Astrocyte (in vitro differentiated cells and primary cell): ENCODE measurements at regions not wholly inside any gene's neighbourhood (a gene's known extent, or its start where the extent isn't known, plus 50 kb on each side); places are given as distances from the start of the nearest gene placed in this dataset.
A peak's percentile ranks its signal among the peaks of the same experiment; 100 is the strongest.

ENCODE experiments used
- DNase-seq: peaks from one replicate; pipeline ENCODE4 v3.0.0-alpha.2; 2010; ENCODE audit warnings: low read depth
- FAIRE-seq: peaks from 2 replicates; lab custom pipeline; 2011; peaks lifted over from hg19 to GRCh38; lab: Jason Lieb, UNC
- H2AFZ ChIP-seq: 2 replicates; pipeline ENCODE4 v1.6.0; 2012; ENCODE audit warnings: low read depth, low read length, inconsistent platforms
- H3K27ac ChIP-seq: 2 replicates; pipeline ENCODE4 v1.5.1; 2011; ENCODE audit warnings: low read depth, low read length, inconsistent platforms
- H3K27me3 ChIP-seq: 2 replicates; pipeline ENCODE4 v1.6.0; 2011; ENCODE audit warnings: low read length, inconsistent platforms; ENCODE audit not compliant: insufficient read depth
- H3K36me3 ChIP-seq: 2 replicates; pipeline ENCODE4 v1.5.1; 2011; ENCODE audit warnings: low read length, inconsistent platforms; ENCODE audit not compliant: insufficient read depth
- H3K4me1 ChIP-seq: 2 replicates; pipeline ENCODE4 v1.5.1; 2011; ENCODE audit warnings: low read length, inconsistent platforms; ENCODE audit not compliant: insufficient read depth
- H3K4me2 ChIP-seq: 2 replicates; pipeline ENCODE4 v1.6.0; 2012; ENCODE audit warnings: low read length, inconsistent platforms
- H3K4me3 ChIP-seq: 2 replicates; pipeline ENCODE4 v1.5.1; 2011; ENCODE audit warnings: low read depth, mild to moderate bottlenecking, low read length, inconsistent platforms; ENCODE audit not compliant: insufficient read depth
- H3K79me2 ChIP-seq: 2 replicates; pipeline ENCODE4 v1.6.0; 2012; ENCODE audit warnings: mild to moderate bottlenecking, low read length, inconsistent platforms; ENCODE audit not compliant: insufficient read depth
- H3K9ac ChIP-seq: 2 replicates; pipeline ENCODE4 v1.6.0; 2012; ENCODE audit warnings: mild to moderate bottlenecking, low read length, inconsistent platforms
- H3K9me3 ChIP-seq: 2 replicates; pipeline ENCODE4 v1.5.1; 2012; ENCODE audit warnings: low read depth, mild to moderate bottlenecking, low read length, inconsistent platforms; ENCODE audit not compliant: insufficient read depth
- H4K20me1 ChIP-seq: 2 replicates; pipeline ENCODE4 v1.6.0; 2012; ENCODE audit warnings: low read length, inconsistent platforms; ENCODE audit not compliant: insufficient read depth
- H3K27ac Mint-ChIP-seq: one replicate; pipeline ENCODE4 v1.8.0; 2021; ENCODE audit warnings: mild to moderate bottlenecking, mixed read lengths; ENCODE audit not compliant: unreplicated experiment
- H3K27me3 Mint-ChIP-seq: one replicate; pipeline ENCODE4 v1.8.0; 2021; ENCODE audit warnings: low read depth, mixed read lengths; ENCODE audit not compliant: unreplicated experiment
- H3K36me3 Mint-ChIP-seq: one replicate; pipeline ENCODE4 v1.8.0; 2021; ENCODE audit warnings: low read depth, mixed read lengths; ENCODE audit not compliant: unreplicated experiment
- H3K4me1 Mint-ChIP-seq: one replicate; pipeline ENCODE4 v1.8.0; 2021; ENCODE audit warnings: low read depth, mixed read lengths; ENCODE audit not compliant: unreplicated experiment
- H3K4me3 Mint-ChIP-seq: one replicate; pipeline ENCODE4 v1.8.0; 2021; ENCODE audit warnings: mild to moderate bottlenecking, moderate library complexity, mixed read lengths; ENCODE audit not compliant: unreplicated experiment
- H3K9me3 Mint-ChIP-seq: one replicate; pipeline ENCODE4 v1.8.0; 2021; ENCODE audit warnings: mild to moderate bottlenecking, mixed read lengths; ENCODE audit not compliant: unreplicated experiment
- EZH2 ChIP-seq: IDR thresholded peaks from 2 replicates; pipeline ENCODE4 v1.6.1; 2012; ENCODE audit warnings: mild to moderate bottlenecking, low read length, inconsistent platforms; ENCODE audit not compliant: insufficient read depth
- TF ChIP-seq, protein P1 (sequence below): IDR thresholded peaks from 2 replicates; pipeline ENCODE4 v1.5.1; 2011; ENCODE audit warnings: low read depth, mild to moderate bottlenecking, inconsistent platforms, low read length, moderate library complexity; ENCODE audit not compliant: insufficient read depth

DNA sequence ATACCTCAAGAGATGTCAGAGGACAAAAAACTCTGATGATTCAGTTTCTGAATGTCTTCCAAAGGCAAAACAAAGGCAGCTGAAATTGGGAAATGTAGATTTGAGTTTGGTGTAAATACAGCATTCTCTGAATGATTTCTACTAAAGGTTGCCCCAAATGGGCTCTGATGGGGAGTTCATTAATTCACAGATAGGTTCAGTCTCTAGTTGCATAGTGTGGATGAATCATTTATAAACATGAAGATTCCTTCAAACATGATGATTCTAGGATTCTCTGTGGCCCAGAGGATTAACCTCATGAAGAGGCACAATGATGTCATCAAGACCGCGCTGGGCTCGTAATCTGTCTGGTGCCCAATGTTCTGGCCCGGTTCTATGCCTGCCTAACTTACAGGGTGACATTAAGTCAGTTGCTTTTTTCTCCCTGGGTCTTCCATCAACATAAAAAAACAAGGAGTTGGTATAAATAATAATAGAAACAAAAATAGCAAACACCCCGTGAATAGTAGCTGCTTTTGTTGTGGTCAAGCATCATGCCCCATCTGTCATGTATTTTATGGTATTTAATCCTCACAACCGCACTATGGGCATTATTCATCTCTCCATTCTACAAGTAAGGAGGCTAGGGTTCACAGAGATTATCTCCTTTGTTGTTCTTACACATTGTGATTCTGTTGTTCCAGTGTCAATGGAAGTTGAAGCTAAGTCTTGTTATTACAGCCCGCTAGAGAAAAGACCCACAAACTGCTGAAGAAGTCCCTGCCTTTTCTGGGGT is 509.6 kb upstream of the USP24 start:
- no peaks in the 10 kb centered on the region for H3K79me2 ChIP-seq
- DNase-seq, result peak; percentile 94
- H3K27me3 Mint-ChIP-seq, result peaks cover 7% of the 10 kb centered on the region
- no peaks in the 10 kb centered on the region for H3K36me3 Mint-ChIP-seq
- no peaks in the 10 kb centered on the region for H3K36me3 ChIP-seq
- no peak overlapping the region for H3K4me3 ChIP-seq
- TF ChIP-seq EZH2, result no peak
- peak overlapping the region; percentile 26 for H3K4me2 ChIP-seq
- no peaks in the 10 kb centered on the region for H3K9me3 ChIP-seq
- H3K27ac ChIP-seq, result peak overlapping the region; percentile 56
- H3K4me3 Mint-ChIP-seq, result no peak overlapping the region
- H3K4me1 ChIP-seq, result peaks cover 42% of the 10 kb centered on the region
- peak; percentile 86 for FAIRE-seq
- H3K27me3 ChIP-seq, result no peaks in the 10 kb centered on the region
- no peaks in the 10 kb centered on the region for H4K20me1 ChIP-seq
- H3K4me1 Mint-ChIP-seq, result peaks cover 3% of the 10 kb centered on the region
- no peaks in the 10 kb centered on the region for H3K9me3 Mint-ChIP-seq
- H3K9ac ChIP-seq, result peak overlapping the region; percentile 19
- H2AFZ ChIP-seq, result no peak overlapping the region
- no peak overlapping the region for H3K27ac Mint-ChIP-seq

DNA sequence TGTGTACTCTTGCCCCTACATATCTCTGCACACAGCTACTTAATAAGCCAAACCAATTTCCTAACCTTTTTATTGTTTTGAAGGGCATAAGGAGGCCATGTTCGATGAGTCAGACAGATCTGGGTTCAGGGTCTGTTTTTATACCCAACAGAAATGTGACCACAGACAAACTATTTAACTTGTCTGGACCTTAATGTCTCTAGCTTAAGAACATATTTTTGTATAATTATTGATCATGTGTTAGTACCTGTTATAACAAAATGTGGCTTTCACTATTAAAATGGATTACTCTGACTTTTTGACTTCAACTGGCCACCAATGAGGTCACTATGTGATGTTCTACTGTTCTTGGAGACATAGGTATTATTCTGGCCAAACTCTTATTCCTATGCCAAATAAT is 507.8 kb upstream of the USP24 start:
- no peak for FAIRE-seq
- Mint-ChIP-seq H3K4me1 (peaks cover 15% of the 10 kb centered on the region), H3K27me3 (peaks cover 7% of the 10 kb centered on the region)

DNA sequence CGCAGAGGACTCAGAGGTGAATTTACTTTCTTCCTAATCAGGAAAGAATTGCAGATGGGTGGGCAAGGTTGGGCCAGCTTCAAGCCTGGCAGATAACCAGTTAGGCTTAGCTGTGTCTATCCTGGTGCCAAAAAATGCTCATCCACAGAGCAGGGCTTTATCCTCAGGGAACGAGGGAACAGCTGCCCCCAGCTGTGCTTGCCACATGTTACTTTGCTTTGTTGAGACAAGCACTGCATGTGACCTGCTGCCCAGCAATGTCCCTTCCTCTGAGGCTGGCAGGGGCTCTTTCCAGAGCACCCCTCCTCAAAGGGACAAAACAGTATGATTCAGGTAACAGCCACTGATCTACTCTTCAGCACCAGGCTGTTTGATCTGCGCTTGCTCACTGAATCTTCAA is 505.1 kb upstream of the USP24 start:
- Histone ChIP-seq H3K27ac (peak overlapping the region; percentile 24), H3K4me1 (peaks cover 69% of the 10 kb centered on the region), H3K27me3 (no peaks in the 10 kb centered on the region), H3K36me3 (no peaks in the 10 kb centered on the region), H4K20me1 (no peaks in the 10 kb centered on the region), H3K9ac (peak overlapping the region; percentile 3), H2AFZ (no peak overlapping the region), H3K79me2 (no peaks in the 10 kb centered on the region), H3K4me2 (no peak overlapping the region), H3K4me3 (no peak overlapping the region), H3K9me3 (no peaks in the 10 kb centered on the region)
- peaks cover 4% of the 10 kb centered on the region for H3K27me3 Mint-ChIP-seq
- no peak overlapping the region for H3K4me3 Mint-ChIP-seq
- peaks cover 23% of the 10 kb centered on the region for H3K4me1 Mint-ChIP-seq
- no peaks in the 10 kb centered on the region for H3K36me3 Mint-ChIP-seq
- DNase-seq (no peak), FAIRE-seq (no peak)
- no peaks in the 10 kb centered on the region for H3K9me3 Mint-ChIP-seq
- H3K27ac Mint-ChIP-seq, result no peak overlapping the region
- TF ChIP-seq, protein P1, sequence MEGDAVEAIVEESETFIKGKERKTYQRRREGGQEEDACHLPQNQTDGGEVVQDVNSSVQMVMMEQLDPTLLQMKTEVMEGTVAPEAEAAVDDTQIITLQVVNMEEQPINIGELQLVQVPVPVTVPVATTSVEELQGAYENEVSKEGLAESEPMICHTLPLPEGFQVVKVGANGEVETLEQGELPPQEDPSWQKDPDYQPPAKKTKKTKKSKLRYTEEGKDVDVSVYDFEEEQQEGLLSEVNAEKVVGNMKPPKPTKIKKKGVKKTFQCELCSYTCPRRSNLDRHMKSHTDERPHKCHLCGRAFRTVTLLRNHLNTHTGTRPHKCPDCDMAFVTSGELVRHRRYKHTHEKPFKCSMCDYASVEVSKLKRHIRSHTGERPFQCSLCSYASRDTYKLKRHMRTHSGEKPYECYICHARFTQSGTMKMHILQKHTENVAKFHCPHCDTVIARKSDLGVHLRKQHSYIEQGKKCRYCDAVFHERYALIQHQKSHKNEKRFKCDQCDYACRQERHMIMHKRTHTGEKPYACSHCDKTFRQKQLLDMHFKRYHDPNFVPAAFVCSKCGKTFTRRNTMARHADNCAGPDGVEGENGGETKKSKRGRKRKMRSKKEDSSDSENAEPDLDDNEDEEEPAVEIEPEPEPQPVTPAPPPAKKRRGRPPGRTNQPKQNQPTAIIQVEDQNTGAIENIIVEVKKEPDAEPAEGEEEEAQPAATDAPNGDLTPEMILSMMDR, result no peak
- TF ChIP-seq EZH2, result no peak

More for the DNA sequence above, 507.8 kb upstream of the USP24 start:
- Histone ChIP-seq H3K4me1 (peaks cover 58% of the 10 kb centered on the region), H3K27me3 (no peaks in the 10 kb centered on the region), H3K9ac (no peak overlapping the region), H3K36me3 (no peaks in the 10 kb centered on the region), H3K4me2 (peak overlapping the region; percentile 6), H3K27ac (no peak overlapping the region), H3K9me3 (no peaks in the 10 kb centered on the region), H3K79me2 (no peaks in the 10 kb centered on the region), H3K4me3 (no peak overlapping the region), H4K20me1 (no peaks in the 10 kb centered on the region), H2AFZ (no peak overlapping the region)
- no peak overlapping the region for H3K4me3 Mint-ChIP-seq
- TF ChIP-seq EZH2, result no peak
- TF ChIP-seq, protein P1, result no peak
- H3K9me3 Mint-ChIP-seq, result no peaks in the 10 kb centered on the region
- no peaks in the 10 kb centered on the region for H3K36me3 Mint-ChIP-seq
- no peak overlapping the region for H3K27ac Mint-ChIP-seq
- peak; percentile 74 for DNase-seq
